Adrenal gland (tissue), 5 donors: ENCODE measurements at regions not wholly inside any gene's neighbourhood (a gene's known extent, or its start where the extent isn't known, plus 50 kb on each side); places are given as distances from the start of the nearest gene placed in this dataset.

Source experiments
- CTCF ChIP-seq, 6 experiments: fragments of 450-650 bp in 4 of 6; fragments of 200-600 bp in 2 of 6; sonication (generic) in 1 of 6; IDR thresholded peaks; 1 replicate in 5 of 6; 2 replicates in 1 of 6; pipeline versions ENCODE4 v1.5.1 to v1.8.0; 2016 to 2021; ENCODE audit warnings: antibody characterized with exemption in 6 of 6, mild to moderate bottlenecking in 2 of 6, moderate library complexity in 1 of 6
- POLR2A ChIP-seq, 2 donors: fragments of 450-650 bp; IDR thresholded peaks; one replicate each; pipeline ENCODE4 v1.6.1; 2017; ENCODE audit warnings: antibody characterized with exemption in 2 of 2, mild to moderate bottlenecking in 2 of 2, moderate library complexity in 1 of 2
- donor health status: DM: no; HTN: no; CAD: no.

- TF ChIP-seq CTCF (IDR thresholded peaks at IDR 0.05) (no peak), POLR2A (IDR thresholded peaks at IDR 0.05) (no peak)
These were observed 198.9 kb upstream of the AUTS2 start for GRCh38 chr7:69399401-69399800.
